ENCODE measurements at regions not wholly inside any gene's neighbourhood (a gene's known extent, or its start where the extent isn't known, plus 50 kb on each side); places are given as distances from the start of the nearest gene placed in this dataset.
"Not testable (repeated sequence)": the region's sequence is repeated elsewhere in the genome, so short reads cannot be mapped to it uniquely, and the experiment has no call there.

DNA sequence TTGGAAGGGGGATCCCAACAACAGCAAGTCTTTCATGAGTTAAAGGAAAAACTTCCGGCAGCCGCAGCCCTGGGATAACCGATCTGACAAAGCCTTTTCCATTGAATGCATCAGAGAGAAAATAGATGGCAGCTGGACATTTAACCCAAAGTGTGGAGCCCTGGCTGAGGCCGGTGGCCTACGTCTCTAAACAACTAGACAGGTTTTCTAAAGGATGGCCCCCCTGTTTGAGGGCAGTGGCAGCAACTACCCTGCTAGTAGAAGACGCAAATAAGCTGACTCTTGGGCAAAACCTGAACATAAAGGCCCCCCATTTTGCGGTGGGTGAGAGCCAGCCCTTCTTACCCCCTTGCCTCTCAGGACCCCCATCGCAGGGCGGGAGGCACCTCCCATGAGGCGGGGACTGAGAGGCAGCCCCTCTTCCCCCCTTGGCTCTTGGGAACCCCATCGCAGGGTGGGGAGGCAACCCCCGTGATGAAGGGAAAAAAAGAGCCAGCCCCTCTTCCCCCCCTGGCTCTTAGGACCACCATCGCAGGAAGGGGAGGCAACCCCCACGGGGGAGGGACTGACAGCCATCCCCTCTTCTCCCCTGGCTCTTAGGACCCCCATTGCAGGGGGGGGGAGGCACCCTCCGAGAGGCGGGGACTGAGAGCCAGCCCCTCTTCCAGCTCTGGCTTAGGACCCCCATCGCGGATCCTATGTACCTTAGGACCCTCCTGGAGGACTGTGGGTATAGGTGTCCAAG is 2422.9 kb upstream of the PCDH20 start:
- Mint-ChIP-seq H3K27me3 (no peaks in the 10 kb centered on the region), H3K9me3 (peaks cover 0 to 10% (median 6%) of the 10 kb centered on the region in 7 donors), H3K27ac (no peak overlapping the region), H3K36me3 (no peaks in the 10 kb centered on the region), H3K4me1 (no peaks in the 10 kb centered on the region), H3K4me3 (no peak overlapping the region)
- no peak for DNase-seq
- no peak for ATAC-seq (ENCODE audit: low read depth in 2 of 2)

- H3K4me1 Mint-ChIP-seq; H3K4me3 Mint-ChIP-seq; ATAC-seq (ENCODE audit: low read depth in 2 of 2); H3K27ac Mint-ChIP-seq; H3K9me3 Mint-ChIP-seq; H3K27me3 Mint-ChIP-seq; DNase-seq; H3K36me3 Mint-ChIP-seq: not testable (repeated sequence)
These were observed 2422.1 kb upstream of the PCDH20 start for GRCh38 chr13:63837701-63838100.

DNA sequence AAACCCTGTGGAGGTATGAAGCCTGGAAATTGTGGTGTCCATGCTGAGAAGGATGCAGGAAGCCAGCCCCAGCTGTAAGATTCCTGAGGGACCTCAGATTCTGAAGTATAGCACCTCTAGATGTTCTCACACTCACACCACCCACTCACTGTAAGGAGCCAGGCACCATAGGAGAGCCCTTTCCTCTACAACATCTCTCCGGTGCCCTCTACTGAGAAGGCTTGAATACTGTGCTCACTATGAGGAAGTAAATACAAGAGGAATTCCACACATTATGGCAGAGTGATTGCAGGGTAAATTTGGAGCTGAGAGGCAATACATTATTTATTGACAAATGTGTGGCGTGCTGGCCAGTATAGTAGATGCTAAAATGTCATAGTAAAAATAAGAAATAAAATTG is 2414.0 kb upstream of the PCDH20 start:
- H3K27ac Mint-ChIP-seq, H3K36me3 Mint-ChIP-seq, H3K4me3 Mint-ChIP-seq, H3K9me3 Mint-ChIP-seq, H3K4me1 Mint-ChIP-seq, DNase-seq, H3K27me3 Mint-ChIP-seq: not testable (repeated sequence)
- peak in 1 of 2 donors; percentile 49 for ATAC-seq (ENCODE audit: low read depth in 2 of 2)

GRCh38 chr13:63821785-63822184 is 2406.1 kb upstream of the PCDH20 start:
- not testable (repeated sequence) for H3K9me3 Mint-ChIP-seq; H3K27me3 Mint-ChIP-seq; H3K4me3 Mint-ChIP-seq; H3K4me1 Mint-ChIP-seq; H3K36me3 Mint-ChIP-seq; DNase-seq; ATAC-seq (ENCODE audit: low read depth in 2 of 2); H3K27ac Mint-ChIP-seq

DNA sequence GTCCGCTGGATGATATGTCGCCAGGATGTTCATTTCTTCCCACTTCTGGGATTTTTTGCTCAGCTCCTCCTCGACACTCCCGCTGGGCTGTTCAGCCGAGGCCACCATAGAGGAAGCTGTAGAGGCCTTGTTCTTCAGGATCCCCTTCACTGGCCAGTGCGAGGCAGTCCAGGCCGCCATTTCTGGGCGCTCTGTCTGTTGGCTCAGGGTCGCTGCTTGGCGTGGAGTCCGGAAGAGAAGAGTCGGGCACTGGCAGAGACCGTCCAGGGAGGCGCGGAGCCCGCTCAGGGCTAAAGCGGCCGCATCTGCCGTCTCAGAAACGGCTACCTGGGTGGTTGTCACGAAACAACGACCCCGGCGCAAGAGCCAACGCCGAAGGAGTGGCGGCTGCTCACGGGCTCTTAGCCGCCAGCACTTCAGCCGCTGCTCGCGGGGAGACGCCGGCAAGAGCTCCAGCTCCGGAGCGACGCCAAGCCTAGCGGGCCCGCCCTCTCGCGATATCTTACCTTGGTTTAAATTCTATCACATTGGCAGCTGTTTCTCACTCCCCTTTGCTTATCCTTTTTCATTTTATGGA is 2395.9 kb upstream of the PCDH20 start:
- not testable (repeated sequence) for H3K27ac Mint-ChIP-seq; H3K4me3 Mint-ChIP-seq; H3K36me3 Mint-ChIP-seq; DNase-seq; ATAC-seq (ENCODE audit: low read depth in 2 of 2); H3K27me3 Mint-ChIP-seq; H3K4me1 Mint-ChIP-seq
- H3K9me3 Mint-ChIP-seq: peaks cover 0 to 13% (median 2%) of the 10 kb centered on the region in 7 donors

GRCh38 chr13:63791134-63791533 is 2375.5 kb upstream of the PCDH20 start:
- not testable (repeated sequence) for H3K4me3 Mint-ChIP-seq; H3K4me1 Mint-ChIP-seq; H3K9me3 Mint-ChIP-seq; DNase-seq; H3K36me3 Mint-ChIP-seq; ATAC-seq (ENCODE audit: low read depth in 2 of 2); H3K27ac Mint-ChIP-seq; H3K27me3 Mint-ChIP-seq

DNA sequence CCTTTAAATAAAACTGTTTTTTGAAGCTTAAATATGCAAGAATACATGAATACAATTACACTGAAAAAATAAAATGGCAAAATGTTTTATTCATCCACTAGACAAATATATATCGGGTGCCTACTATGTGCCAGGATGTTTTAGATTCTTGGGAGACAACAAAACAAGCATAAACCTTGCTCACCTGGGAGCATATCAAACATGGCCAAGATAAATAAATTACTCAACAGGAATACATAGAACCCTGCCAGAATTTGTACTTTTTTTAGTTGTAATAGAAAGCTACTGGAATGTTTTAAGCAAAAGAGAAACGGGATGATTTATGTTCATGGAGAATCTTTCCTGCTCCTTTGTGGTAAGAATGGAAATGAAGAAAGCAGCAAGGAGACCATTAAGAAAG is 2358.5 kb upstream of the PCDH20 start:
- no peak overlapping the region for H3K27ac Mint-ChIP-seq
- no peaks in the 10 kb centered on the region for H3K36me3 Mint-ChIP-seq
- H3K27me3 Mint-ChIP-seq: no peaks in the 10 kb centered on the region
- ATAC-seq (ENCODE audit: low read depth in 2 of 2) (no peak), DNase-seq (no peak)
- H3K4me1 Mint-ChIP-seq: no peaks in the 10 kb centered on the region
- peaks cover 0 to 5% (median 2%) of the 10 kb centered on the region in 7 donors for H3K9me3 Mint-ChIP-seq
- H3K4me3 Mint-ChIP-seq: no peak overlapping the region

DNA sequence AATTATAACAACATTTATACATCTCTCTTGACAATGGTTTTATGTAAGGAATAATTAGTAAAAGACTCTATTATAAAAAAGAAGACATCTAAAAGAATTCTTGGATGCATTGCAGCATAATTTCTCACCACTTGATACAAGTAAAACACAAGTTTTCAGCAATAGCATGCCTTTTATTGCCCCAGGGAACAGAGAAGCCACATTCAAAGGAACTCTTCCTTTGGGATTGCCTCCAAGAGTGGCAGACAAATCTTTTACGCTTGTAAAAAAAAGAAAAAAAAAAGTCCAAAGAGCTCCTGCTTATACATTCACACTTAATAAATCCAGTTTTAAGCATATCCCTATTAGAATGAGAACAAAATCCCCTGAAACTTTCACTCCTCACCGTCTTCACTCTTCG is 2357.8 kb upstream of the PCDH20 start:
- Mint-ChIP-seq H3K9me3 (peaks cover 0 to 5% (median 1%) of the 10 kb centered on the region in 7 donors), H3K4me1 (no peaks in the 10 kb centered on the region), H3K27me3 (no peaks in the 10 kb centered on the region), H3K36me3 (no peaks in the 10 kb centered on the region), H3K27ac (no peak overlapping the region), H3K4me3 (no peak overlapping the region)
- ATAC-seq (ENCODE audit: low read depth in 2 of 2) (no peak), DNase-seq (no peak)

DNA sequence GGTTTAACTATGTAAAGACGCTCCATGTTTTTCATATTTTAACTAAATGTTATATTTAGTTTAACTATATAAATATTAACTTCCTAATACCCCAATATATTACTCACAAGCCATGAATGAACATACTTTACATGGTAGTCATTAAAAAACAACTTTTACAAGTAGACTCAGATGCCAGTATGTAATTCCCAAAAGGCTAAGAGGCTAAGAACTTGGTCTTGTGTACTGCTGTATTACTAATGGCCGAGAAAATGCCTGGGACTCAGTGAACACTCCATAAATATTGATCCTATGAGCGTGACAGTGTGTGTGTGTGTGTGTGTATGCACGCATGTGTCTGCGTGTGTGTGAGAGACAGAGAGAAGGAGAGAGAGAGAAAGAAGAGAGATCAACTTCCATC is 2342.0 kb upstream of the PCDH20 start:
- not testable (repeated sequence) for H3K27ac Mint-ChIP-seq; H3K4me1 Mint-ChIP-seq; H3K27me3 Mint-ChIP-seq; H3K36me3 Mint-ChIP-seq; ATAC-seq (ENCODE audit: low read depth in 2 of 2); DNase-seq; H3K9me3 Mint-ChIP-seq; H3K4me3 Mint-ChIP-seq

- H3K27me3 Mint-ChIP-seq, DNase-seq, H3K4me1 Mint-ChIP-seq, H3K36me3 Mint-ChIP-seq, H3K27ac Mint-ChIP-seq, H3K9me3 Mint-ChIP-seq, H3K4me3 Mint-ChIP-seq: not testable (repeated sequence)
- peak; percentile 35 to 37 for ATAC-seq (ENCODE audit: low read depth in 2 of 2)
These were observed 2334.2 kb upstream of the PCDH20 start for GRCh38 chr13:63749857-63750256.

GRCh38 chr13:63741814-63742101 is 2326.1 kb upstream of the PCDH20 start:
- H3K4me1 Mint-ChIP-seq; H3K9me3 Mint-ChIP-seq; DNase-seq; H3K4me3 Mint-ChIP-seq; ATAC-seq (ENCODE audit: low read depth in 2 of 2); H3K36me3 Mint-ChIP-seq; H3K27me3 Mint-ChIP-seq; H3K27ac Mint-ChIP-seq: not testable (repeated sequence)

DNA sequence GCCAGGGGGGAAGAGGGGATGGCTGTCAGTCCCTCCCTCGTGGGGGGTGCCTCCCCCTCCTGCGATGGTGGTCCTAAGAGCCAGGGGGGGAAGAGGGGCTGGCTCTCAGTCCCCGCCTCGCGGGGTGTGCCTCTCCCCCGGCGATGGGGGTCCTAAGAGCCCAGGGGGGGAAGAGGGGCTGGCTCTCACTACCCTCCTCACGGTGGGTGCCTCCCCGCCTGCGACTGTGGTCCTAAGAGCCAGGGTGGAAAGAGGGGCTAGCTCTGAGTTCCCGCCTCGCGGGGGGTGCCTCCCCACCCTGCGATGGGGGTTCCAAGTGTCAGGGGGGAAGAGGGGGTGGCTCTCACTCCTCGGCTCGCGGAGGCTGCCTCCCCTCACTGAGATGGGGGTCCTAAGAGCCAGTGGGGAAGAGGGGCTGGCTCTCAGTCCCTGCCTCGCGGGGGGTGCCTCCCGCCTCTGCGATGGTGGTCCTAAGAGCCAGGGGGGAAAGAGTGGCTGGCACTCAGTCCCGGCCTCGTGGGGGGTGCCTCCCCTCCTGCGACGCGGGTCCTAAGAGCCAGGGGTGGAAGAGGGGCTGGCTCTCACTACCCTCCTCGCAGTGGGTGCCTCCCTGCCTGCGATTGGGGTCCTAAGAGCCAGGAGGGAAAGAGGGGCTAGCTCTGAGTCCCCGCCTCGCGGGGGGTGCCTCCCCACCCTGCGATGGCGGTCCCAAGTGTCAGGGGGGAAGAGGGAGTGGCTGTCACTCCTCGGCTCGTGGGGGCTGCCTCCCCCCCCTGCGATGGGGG is 2325.6 kb upstream of the PCDH20 start:
- Mint-ChIP-seq H3K36me3 (no peaks in the 10 kb centered on the region), H3K27me3 (no peaks in the 10 kb centered on the region), H3K4me3 (no peak overlapping the region), H3K9me3 (peaks cover 0 to 8% (median 5%) of the 10 kb centered on the region in 7 donors), H3K4me1 (no peaks in the 10 kb centered on the region), H3K27ac (no peak overlapping the region)
- ATAC-seq (ENCODE audit: low read depth in 2 of 2): no peak
- DNase-seq: no peak

DNA sequence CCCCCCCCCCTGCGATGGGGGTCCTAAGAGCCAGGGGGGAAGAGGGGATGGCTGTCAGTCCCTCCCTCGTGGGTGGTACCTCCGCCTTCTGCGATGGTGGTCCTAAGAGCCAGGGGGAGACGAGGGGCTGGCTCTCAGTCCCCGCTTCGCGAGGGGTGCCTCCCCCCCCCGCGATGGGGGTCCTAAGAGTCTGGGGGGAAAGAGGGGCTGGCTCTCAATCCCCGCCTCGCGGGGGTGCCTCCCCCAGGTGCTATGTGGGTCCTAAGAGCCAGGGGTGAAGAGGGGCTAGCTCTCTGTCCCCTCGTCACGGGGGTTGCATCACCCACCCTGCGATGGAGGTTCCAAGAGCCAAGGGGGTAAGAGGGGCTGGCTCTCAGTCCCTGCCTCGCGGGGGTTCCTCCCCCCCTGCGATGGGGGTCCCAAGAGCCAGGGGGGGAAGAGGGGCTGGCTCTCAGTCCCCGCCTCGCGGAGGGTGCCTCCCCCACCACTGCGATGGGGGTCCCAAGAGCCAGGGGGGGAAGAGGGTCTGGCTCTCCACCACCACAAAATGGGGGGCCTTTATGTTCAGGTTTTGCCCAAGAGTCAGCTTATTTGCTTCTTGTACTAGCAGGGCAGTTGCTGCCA is 2323.6 kb upstream of the PCDH20 start:
- not testable (repeated sequence) for H3K4me3 Mint-ChIP-seq; H3K27me3 Mint-ChIP-seq; H3K36me3 Mint-ChIP-seq; H3K9me3 Mint-ChIP-seq; ATAC-seq (ENCODE audit: low read depth in 2 of 2); DNase-seq; H3K27ac Mint-ChIP-seq; H3K4me1 Mint-ChIP-seq

GRCh38 chr13:63737418-63737817 is 2321.8 kb upstream of the PCDH20 start:
- H3K27ac Mint-ChIP-seq: no peak overlapping the region
- no peaks in the 10 kb centered on the region for H3K36me3 Mint-ChIP-seq
- H3K4me1 Mint-ChIP-seq: no peaks in the 10 kb centered on the region
- no peak for ATAC-seq (ENCODE audit: low read depth in 2 of 2)
- H3K4me3 Mint-ChIP-seq: no peak overlapping the region
- DNase-seq: no peak
- no peaks in the 10 kb centered on the region for H3K27me3 Mint-ChIP-seq
- peaks cover 0 to 8% (median 5%) of the 10 kb centered on the region in 7 donors for H3K9me3 Mint-ChIP-seq
